HG02884 (cell line): ENCODE measurements at regions not wholly inside any gene's neighbourhood (a gene's known extent, or its start where the extent isn't known, plus 50 kb on each side); places are given as distances from the start of the nearest gene placed in this dataset.
"Not testable (repeated sequence)": the region's sequence is repeated elsewhere in the genome, so short reads cannot be mapped to it uniquely, and the experiment has no call there.

ENCODE experiments used
- ATAC-seq: cut with Tn5 transposase; IDR thresholded peaks from one replicate; pipeline ENCODE4 v1.9.1; 2021; ENCODE audit warnings: mild to moderate bottlenecking, moderate library complexity; ENCODE audit not compliant: unreplicated experiment

GRCh38 chr2:7516484-7517063 lies 599.4 kb downstream of the RNF144A start:
- ATAC-seq: no peak

GRCh38 chr2:7517088-7517487 lies 599.9 kb downstream of the RNF144A start:
- ATAC-seq: no peak

DNA sequence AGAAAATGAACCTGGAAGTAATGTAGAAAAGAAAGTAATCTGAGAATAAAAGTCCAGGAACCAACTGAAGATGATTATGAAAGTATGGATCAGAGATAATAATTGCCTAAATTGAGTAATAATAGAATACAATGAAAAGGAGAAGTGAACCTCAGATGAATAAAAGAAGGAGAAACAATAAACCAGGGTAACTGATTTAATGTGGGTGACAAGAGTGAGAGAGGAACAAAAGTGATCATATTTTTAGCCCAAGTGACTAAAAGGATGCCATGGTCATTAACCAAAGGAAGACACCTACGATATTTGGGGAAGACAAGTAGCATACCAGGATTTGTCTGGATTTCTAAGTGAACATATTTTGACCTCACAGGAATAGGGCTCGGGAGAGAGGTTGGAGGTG lies 600.6 kb downstream of the RNF144A start:
- no peak for ATAC-seq

DNA sequence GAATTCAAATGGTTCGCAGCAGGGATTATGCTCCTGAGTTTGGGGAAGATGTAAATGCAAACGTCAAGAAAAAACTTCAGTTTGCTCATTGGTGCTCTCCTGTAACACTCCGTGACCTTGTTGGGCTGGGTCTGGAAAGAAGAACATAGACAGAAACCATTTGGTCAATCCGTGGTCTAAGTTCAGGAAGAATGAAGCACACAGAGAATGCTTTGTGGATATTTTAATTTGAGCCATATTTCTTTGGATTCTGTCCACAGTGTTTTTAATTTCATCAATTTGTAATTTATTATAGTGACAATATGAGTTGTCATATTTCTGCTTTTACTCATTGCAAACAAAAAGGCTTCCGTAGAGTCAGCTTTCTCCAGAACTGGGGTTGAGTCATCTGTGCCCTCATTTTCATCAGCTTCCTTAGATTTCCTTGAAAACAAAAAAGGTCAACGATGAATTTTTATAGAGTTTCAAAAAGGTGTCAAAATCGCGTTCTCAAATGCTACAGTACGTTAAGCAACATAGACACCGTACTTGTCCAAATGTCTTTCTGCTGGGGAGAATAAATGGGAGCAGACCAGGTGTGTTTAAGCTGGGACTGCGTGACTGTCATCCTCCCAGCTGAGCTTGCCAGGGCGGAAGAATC lies 606.4 kb downstream of the RNF144A start:
- no peak for ATAC-seq

GRCh38 chr2:7524195-7524594 lies 607.0 kb downstream of the RNF144A start:
- no peak for ATAC-seq

- no peak for ATAC-seq
Measured at GRCh38 chr2:7525746-7526145, 608.5 kb downstream of the RNF144A start.

DNA sequence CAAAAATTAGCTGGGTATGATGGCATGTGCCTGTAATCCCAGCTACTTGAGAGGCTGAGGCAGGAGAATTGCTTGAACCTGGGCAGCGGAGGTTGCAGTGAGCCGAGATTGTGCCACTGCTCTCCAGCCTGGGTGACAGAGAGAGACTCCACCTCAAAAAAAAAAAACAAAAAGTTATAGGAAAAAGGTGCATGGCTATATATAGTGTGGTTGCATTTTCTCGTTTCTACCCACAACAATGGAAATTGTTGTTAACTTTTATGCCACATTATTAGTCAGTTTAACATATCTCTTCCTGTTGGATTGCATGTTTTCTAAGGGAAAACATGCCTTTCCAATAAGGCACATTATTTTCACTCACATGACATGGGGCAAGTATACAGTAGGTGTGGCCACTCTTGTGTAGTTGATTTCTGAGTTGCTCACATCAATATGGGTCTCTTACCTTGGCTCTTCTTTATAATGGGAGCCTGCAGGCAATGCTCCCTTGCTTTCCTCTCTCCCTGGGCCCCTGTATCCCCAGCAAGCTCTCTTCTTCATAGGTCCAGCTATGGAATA lies 610.0 kb downstream of the RNF144A start:
- ATAC-seq: no peak

- ATAC-seq: no peak
Measured at GRCh38 chr2:7530001-7530400, 612.8 kb downstream of the RNF144A start.

DNA sequence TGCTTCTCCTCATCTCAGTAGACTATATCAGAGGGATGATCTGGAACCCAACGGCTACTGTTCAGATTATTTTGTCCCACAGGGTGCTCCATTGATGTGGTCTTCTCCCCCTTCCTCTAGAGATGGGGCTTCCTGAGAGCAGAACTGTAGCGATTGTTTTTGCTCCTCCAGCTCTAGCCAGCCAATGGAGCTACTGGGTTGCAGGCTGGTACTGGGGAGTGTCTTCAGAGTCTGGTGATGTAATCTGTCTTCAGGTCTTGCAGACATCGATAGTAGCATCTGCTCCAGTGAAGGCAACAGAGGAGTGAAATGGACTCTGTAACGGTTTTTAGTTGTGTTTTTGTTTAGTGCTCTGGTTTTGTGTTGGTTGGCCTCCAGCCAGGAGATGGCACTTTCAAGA lies 621.9 kb downstream of the RNF144A start:
- ATAC-seq: no peak

GRCh38 chr2:7539760-7540159 lies 622.5 kb downstream of the RNF144A start:
- ATAC-seq: no peak

DNA sequence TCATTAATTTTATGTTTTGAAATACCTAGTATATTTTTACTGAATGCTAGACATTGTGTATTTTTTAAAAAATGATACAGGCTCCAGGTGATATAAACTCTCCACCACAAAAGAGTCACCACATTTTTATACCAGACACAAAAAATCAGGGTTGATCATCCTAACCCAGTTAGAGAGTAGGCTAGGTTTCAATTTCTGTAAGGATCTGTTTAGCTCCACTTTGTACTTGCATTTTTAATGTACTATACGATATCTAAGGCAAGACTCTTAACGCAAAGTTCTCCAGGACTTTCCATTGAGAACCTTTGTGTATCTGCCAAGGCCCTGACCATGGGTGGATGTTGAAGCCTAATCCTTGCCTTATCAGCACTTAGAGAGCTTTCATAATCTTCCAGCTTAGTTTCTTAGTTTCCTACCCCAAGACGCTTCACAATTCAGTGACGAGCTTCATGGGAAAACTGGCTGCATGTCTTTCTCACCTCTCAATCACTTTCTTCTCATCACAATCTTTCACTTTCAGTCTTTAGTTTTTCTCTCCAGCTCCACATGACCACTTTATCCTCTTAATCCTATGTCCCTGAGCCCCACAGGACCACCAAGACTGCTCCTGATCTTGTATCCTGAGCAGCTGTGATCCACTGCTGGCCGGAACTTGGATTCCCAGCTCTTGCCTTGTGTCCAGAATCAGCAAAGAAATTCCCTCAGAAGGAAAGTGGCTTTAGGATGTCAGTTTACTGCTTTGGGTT lies 635.8 kb downstream of the RNF144A start:
- ATAC-seq: no peak

DNA sequence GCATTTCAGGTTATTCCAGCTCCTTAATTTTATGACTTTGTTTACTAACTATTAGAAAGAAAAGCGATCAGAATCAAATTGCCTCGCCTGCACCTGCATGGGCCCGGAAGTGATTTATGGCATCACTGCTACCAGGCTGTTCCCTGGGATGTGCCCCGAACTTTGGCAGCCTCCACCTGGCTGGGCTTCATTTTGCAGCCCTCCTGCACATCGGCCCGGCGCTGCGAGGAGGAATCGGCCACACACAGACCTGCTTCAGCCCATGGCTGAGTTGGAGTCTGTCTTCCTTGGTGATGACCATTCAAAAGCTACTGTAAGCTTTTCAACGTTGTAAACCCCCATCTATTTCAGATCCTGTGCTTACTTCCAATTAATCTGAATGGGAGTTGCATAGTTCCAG lies 638.0 kb downstream of the RNF144A start:
- no peak for ATAC-seq

GRCh38 chr2:7557376-7557775 lies 640.2 kb downstream of the RNF144A start:
- ATAC-seq: no peak

GRCh38 chr2:7559791-7560190 lies 642.6 kb downstream of the RNF144A start:
- ATAC-seq: no peak

- no peak for ATAC-seq
Measured at GRCh38 chr2:7566382-7566881, 649.2 kb downstream of the RNF144A start.

- not testable (repeated sequence) for ATAC-seq
Measured at GRCh38 chr2:7567116-7567515, 649.9 kb downstream of the RNF144A start.

DNA sequence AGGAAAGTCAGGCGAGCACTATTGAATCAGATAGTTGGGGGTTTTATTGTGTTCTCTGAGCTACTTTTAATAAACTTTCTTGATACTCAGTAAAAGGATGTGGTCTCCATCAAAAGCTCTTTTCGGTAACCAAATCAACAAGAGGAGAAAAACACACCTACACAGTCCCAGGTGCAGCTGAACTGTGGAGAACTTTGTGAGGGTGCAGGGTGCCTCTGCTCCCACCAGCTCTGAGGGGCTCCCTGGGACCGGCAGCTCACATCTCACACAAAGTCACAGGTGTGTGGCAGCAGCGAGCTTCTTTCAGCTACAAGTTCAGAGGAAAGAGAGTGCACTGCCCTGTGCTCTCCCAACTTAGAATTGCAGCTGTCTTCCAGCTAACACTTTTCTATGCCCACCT lies 650.4 kb downstream of the RNF144A start:
- ATAC-seq: no peak

GRCh38 chr2:7570247-7570646 lies 653.0 kb downstream of the RNF144A start:
- no peak for ATAC-seq

DNA sequence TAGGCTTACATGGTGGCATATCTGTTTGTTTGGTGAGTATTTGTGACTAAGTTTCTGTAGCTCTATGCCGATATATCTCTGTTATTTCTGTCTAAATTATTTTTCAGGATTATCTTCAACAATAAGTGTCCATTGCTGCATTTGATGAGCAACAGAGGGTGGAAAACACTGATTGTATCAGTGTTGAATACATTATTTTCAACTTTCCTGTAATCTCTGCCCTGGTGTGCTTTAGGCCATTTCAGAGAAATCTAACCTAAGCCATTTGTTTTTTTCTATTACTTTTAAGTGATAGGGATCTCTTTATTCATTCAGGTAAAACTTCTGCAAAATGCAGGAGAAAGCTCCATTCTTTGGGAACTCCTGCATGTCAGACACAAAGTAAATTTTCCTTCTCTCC lies 654.5 kb downstream of the RNF144A start:
- no peak for ATAC-seq

- ATAC-seq: no peak
Measured at GRCh38 chr2:7572450-7572849, 655.2 kb downstream of the RNF144A start.

GRCh38 chr2:7573166-7573825 lies 656.1 kb downstream of the RNF144A start:
- no peak for ATAC-seq
